ENCODE measurements at regions not wholly inside any gene's neighbourhood (a gene's known extent, or its start where the extent isn't known, plus 50 kb on each side); places are given as distances from the start of the nearest gene placed in this dataset.

DNA sequence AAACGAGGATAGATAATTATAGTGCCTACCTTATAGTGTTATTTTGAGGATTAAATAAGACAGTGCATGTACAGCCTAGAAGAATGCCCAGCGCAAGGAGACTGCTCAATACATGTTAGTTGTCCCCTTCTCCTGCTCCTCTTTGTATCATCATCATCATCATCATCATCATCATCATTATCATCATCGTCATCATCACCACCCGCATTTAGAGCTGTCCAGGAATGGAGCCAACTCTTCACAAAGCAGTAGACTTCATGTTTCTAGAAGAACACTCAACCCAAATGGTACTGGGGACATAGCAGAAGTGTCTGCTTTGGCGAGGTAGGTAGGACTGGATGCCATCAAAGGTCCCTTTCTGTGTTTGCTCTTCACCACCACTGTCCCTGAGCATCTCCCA lies 116.0 kb downstream of the TRIM43 start:
- TF ChIP-seq, protein P1, sequence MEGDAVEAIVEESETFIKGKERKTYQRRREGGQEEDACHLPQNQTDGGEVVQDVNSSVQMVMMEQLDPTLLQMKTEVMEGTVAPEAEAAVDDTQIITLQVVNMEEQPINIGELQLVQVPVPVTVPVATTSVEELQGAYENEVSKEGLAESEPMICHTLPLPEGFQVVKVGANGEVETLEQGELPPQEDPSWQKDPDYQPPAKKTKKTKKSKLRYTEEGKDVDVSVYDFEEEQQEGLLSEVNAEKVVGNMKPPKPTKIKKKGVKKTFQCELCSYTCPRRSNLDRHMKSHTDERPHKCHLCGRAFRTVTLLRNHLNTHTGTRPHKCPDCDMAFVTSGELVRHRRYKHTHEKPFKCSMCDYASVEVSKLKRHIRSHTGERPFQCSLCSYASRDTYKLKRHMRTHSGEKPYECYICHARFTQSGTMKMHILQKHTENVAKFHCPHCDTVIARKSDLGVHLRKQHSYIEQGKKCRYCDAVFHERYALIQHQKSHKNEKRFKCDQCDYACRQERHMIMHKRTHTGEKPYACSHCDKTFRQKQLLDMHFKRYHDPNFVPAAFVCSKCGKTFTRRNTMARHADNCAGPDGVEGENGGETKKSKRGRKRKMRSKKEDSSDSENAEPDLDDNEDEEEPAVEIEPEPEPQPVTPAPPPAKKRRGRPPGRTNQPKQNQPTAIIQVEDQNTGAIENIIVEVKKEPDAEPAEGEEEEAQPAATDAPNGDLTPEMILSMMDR (IDR thresholded peaks at IDR 0.05), result no peak
- TF ChIP-seq TCF7L2 (IDR thresholded peaks at IDR 0.05; ENCODE audit: low read depth, low read length) (no peak), POLR2AphosphoS5 (IDR thresholded peaks at IDR 0.05; ENCODE audit: low read depth, low read length) (no peak)

Measured in Panc1 (cell line).